ENCODE measurements at regions not wholly inside any gene's neighbourhood (a gene's known extent, or its start where the extent isn't known, plus 50 kb on each side); places are given as distances from the start of the nearest gene placed in this dataset.

- H3K27me3 ChIP-seq (ENCODE audit: insufficient read depth, low read length, poor library complexity), result no peaks in the 10 kb centered on the region
- H3K9me3 ChIP-seq (ENCODE audit: insufficient read depth, low read length, severe bottlenecking), result no peaks in the 10 kb centered on the region
- no peak overlapping the region for H3K9ac ChIP-seq (ENCODE audit: low read depth, low read length)
- H3K36me3 ChIP-seq (ENCODE audit: insufficient read depth, low read length), result no peaks in the 10 kb centered on the region
- H3K4me3 ChIP-seq (ENCODE audit: low read depth in 1 of 2, low read length in 2 of 2), result no peak overlapping the region
- H3K79me2 ChIP-seq (ENCODE audit: insufficient read depth, low read length), result no peaks in the 10 kb centered on the region
- no peak overlapping the region for H2AFZ ChIP-seq (ENCODE audit: low read depth, low read length)
- H3K4me2 ChIP-seq (ENCODE audit: insufficient read depth, low read length), result no peak overlapping the region
- no peak overlapping the region for H3K27ac ChIP-seq (ENCODE audit: low read length)
- ATAC-seq (ENCODE audit: insufficient read depth, low read depth), result no peak
- H4K20me1 ChIP-seq (ENCODE audit: insufficient read depth, low read length), result no peaks in the 10 kb centered on the region
- no peak for TF ChIP-seq EZH2 (IDR thresholded peaks at IDR 0.05; ENCODE audit: borderline replicate concordance, low read depth, low read length, severe bottlenecking)
- TF ChIP-seq, protein P1, sequence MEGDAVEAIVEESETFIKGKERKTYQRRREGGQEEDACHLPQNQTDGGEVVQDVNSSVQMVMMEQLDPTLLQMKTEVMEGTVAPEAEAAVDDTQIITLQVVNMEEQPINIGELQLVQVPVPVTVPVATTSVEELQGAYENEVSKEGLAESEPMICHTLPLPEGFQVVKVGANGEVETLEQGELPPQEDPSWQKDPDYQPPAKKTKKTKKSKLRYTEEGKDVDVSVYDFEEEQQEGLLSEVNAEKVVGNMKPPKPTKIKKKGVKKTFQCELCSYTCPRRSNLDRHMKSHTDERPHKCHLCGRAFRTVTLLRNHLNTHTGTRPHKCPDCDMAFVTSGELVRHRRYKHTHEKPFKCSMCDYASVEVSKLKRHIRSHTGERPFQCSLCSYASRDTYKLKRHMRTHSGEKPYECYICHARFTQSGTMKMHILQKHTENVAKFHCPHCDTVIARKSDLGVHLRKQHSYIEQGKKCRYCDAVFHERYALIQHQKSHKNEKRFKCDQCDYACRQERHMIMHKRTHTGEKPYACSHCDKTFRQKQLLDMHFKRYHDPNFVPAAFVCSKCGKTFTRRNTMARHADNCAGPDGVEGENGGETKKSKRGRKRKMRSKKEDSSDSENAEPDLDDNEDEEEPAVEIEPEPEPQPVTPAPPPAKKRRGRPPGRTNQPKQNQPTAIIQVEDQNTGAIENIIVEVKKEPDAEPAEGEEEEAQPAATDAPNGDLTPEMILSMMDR (IDR thresholded peaks at IDR 0.05; ENCODE audit: borderline replicate concordance, extremely low read depth, low read length, poor library complexity, severe bottlenecking), result no peak
- DNase-seq, result no peak
- H3K4me1 ChIP-seq (ENCODE audit: insufficient read depth, low read length), result 0 out of 2 replicates have a peak, but pooled peaks cover 3% of the 10 kb centered on the region
These were observed 440.8 kb upstream of the SALL3 start for GRCh38 chr18:78538669-78539440.

- 0 out of 2 replicates have a peak, but pooled peaks cover 3% of the 10 kb centered on the region for H3K4me1 ChIP-seq (ENCODE audit: insufficient read depth, low read length)
- no peaks in the 10 kb centered on the region for H3K9me3 ChIP-seq (ENCODE audit: insufficient read depth, low read length, severe bottlenecking)
- no peaks in the 10 kb centered on the region for H3K27me3 ChIP-seq (ENCODE audit: insufficient read depth, low read length, poor library complexity)
- no peak overlapping the region for H3K4me2 ChIP-seq (ENCODE audit: insufficient read depth, low read length)
- no peak overlapping the region for H3K27ac ChIP-seq (ENCODE audit: low read length)
- no peak for TF ChIP-seq EZH2 (IDR thresholded peaks at IDR 0.05; ENCODE audit: borderline replicate concordance, low read depth, low read length, severe bottlenecking)
- TF ChIP-seq, protein P1 (IDR thresholded peaks at IDR 0.05; ENCODE audit: borderline replicate concordance, extremely low read depth, low read length, poor library complexity, severe bottlenecking), result no peak
- H2AFZ ChIP-seq (ENCODE audit: low read depth, low read length), result no peak overlapping the region
- ATAC-seq (ENCODE audit: insufficient read depth, low read depth) (no peak), DNase-seq (no peak)
- no peaks in the 10 kb centered on the region for H3K79me2 ChIP-seq (ENCODE audit: insufficient read depth, low read length)
- no peak overlapping the region for H3K4me3 ChIP-seq (ENCODE audit: low read depth in 1 of 2, low read length in 2 of 2)
- H3K9ac ChIP-seq (ENCODE audit: low read depth, low read length), result no peak overlapping the region
- H3K36me3 ChIP-seq (ENCODE audit: insufficient read depth, low read length), result no peaks in the 10 kb centered on the region
- H4K20me1 ChIP-seq (ENCODE audit: insufficient read depth, low read length), result no peaks in the 10 kb centered on the region
These were observed 438.7 kb upstream of the SALL3 start for GRCh38 chr18:78540636-78541529.

GRCh38 chr18:78542204-78542603, 437.4 kb upstream of the SALL3 start:
- TF ChIP-seq, protein P1 (IDR thresholded peaks at IDR 0.05; ENCODE audit: borderline replicate concordance, extremely low read depth, low read length, poor library complexity, severe bottlenecking), result no peak
- no peak for TF ChIP-seq EZH2 (IDR thresholded peaks at IDR 0.05; ENCODE audit: borderline replicate concordance, low read depth, low read length, severe bottlenecking)
- no peaks in the 10 kb centered on the region for H3K79me2 ChIP-seq (ENCODE audit: insufficient read depth, low read length)
- H3K4me1 ChIP-seq (ENCODE audit: insufficient read depth, low read length), result 0 out of 2 replicates have a peak, but pooled peaks cover 3% of the 10 kb centered on the region
- H3K9me3 ChIP-seq (ENCODE audit: insufficient read depth, low read length, severe bottlenecking), result no peaks in the 10 kb centered on the region
- no peaks in the 10 kb centered on the region for H3K27me3 ChIP-seq (ENCODE audit: insufficient read depth, low read length, poor library complexity)
- no peak overlapping the region for H3K4me3 ChIP-seq (ENCODE audit: low read depth in 1 of 2, low read length in 2 of 2)
- no peaks in the 10 kb centered on the region for H3K36me3 ChIP-seq (ENCODE audit: insufficient read depth, low read length)
- ATAC-seq (ENCODE audit: insufficient read depth, low read depth), result no peak
- no peak for DNase-seq
- no peak overlapping the region for H2AFZ ChIP-seq (ENCODE audit: low read depth, low read length)
- H3K4me2 ChIP-seq (ENCODE audit: insufficient read depth, low read length), result no peak overlapping the region
- H3K27ac ChIP-seq (ENCODE audit: low read length), result no peak overlapping the region
- no peaks in the 10 kb centered on the region for H4K20me1 ChIP-seq (ENCODE audit: insufficient read depth, low read length)
- no peak overlapping the region for H3K9ac ChIP-seq (ENCODE audit: low read depth, low read length)

All from DND-41 (cell line).